ENCODE measurements at regions not wholly inside any gene's neighbourhood (a gene's known extent, or its start where the extent isn't known, plus 50 kb on each side); places are given as distances from the start of the nearest gene placed in this dataset.

DNA sequence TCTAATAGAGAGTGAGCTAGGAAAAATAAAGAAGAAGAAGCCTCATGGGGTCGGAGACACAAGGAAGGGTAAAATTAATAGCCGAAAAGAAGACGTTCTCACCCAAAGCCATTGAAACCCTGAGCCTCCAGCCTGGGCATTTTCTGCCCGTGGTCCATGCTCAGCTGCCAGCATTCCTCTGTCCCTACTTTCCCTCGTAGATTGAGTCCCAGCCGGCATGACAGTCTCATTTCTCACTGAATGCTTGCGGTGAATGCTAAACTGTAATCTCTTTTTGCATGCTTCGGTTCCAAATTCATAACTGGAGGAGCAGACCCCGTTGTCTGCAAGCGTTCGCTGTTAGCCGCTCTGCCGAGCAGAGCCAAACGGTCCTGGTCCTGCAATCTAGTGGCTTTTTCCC is 54.0 kb upstream of the COX10 start:
- no peak for DNase-seq (ENCODE audit: low read depth, low spot score)
- no peak overlapping the region for H3K27ac ChIP-seq

DNA sequence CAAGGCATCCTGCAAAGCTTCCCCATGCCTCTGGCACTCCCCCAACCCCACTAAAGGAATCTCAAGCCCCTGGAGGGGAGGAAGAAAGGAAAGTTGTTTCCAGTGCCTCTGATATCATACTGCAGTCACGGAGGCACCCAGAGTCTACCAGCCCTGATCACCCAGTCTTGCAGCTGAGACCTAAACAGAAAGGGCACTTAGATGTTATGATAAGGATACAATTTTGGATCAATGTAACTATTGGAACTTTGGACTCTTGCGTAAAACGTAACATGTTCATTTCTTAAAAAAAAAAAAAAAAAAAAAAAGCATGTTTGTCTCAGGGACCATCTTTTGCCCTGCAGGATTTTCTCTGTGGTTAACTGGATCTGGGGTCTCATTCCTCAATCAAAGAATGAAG is 52.4 kb upstream of the COX10 start:
- no peak for DNase-seq (ENCODE audit: low read depth, low spot score)
- H3K27ac ChIP-seq: no peak overlapping the region

DNA sequence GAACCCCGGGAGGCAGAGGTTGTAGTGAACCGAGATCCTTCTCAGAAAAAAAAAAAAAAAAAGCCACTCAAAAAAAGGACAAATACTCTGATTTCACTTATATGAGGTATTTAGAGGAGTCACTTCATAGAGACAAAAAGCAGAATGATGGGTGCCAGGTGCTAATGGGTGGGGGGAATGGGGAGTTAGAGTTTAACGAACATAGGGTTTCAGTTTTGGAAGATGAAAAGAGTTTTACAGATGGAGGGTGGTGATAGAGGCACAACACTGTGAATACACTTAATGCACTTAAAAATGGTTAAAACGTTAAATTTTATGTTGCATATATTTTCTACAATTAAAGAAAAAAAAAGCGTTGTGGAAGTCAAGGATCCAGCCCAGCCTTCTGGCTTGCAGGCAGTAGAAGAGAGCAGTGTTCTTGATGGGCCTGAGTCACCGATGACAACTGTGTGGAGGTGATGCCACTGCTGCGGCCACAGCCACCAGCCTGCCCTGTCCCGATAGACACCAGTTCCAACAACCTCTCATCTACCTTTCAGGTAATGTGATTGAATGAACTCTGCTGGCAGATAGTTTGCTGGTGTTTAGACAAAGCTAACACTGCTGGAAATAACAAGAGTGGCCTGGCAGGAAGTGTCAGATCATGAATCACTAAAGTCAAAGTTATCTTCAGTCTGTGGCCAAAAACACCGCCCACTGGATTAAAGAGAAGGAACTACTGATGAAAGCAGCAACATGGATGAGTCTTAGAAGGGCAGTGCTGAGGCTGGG is 49.9 kb upstream of the COX10 start:
- DNase-seq (ENCODE audit: low read depth, low spot score): peak; percentile 6
- H3K27ac ChIP-seq: no peak overlapping the region
